NAMALWA (cell line): ENCODE measurements at regions not wholly inside any gene's neighbourhood (a gene's known extent, or its start where the extent isn't known, plus 50 kb on each side); places are given as distances from the start of the nearest gene placed in this dataset.
"Not testable (repeated sequence)": the region's sequence is repeated elsewhere in the genome, so short reads cannot be mapped to it uniquely, and the experiment has no call there.

Source experiments
- DNase-seq: peaks from one replicate; pipeline ENCODE4 v3.0.0-alpha.2; 2015; ENCODE audit warnings: low spot score

GRCh38 chr4:167838686-167839085 is 253.7 kb upstream of the ANXA10 start:
- no peak for DNase-seq

GRCh38 chr4:167842487-167842886 is 249.8 kb upstream of the ANXA10 start:
- DNase-seq, result no peak

- no peak for DNase-seq
Observed at GRCh38 chr4:167854881-167855280, 237.5 kb upstream of the ANXA10 start.

GRCh38 chr4:167858127-167858526 is 234.2 kb upstream of the ANXA10 start:
- DNase-seq, result not testable (repeated sequence)

GRCh38 chr4:167867191-167867590 is 225.1 kb upstream of the ANXA10 start:
- DNase-seq, result no peak

- DNase-seq, result no peak
Observed at GRCh38 chr4:167868163-167868562, 224.2 kb upstream of the ANXA10 start.

- DNase-seq, result no peak
Observed at GRCh38 chr4:167873496-167873895, 218.8 kb upstream of the ANXA10 start.

GRCh38 chr4:167876091-167876490 is 216.2 kb upstream of the ANXA10 start:
- not testable (repeated sequence) for DNase-seq

- not testable (repeated sequence) for DNase-seq
Observed at GRCh38 chr4:167877826-167878225, 214.5 kb upstream of the ANXA10 start.

GRCh38 chr4:167883266-167883665 is 209.1 kb upstream of the ANXA10 start:
- DNase-seq, result no peak

GRCh38 chr4:167885071-167885470 is 207.3 kb upstream of the ANXA10 start:
- DNase-seq, result no peak

- DNase-seq, result no peak
Observed at GRCh38 chr4:167885872-167886271, 206.5 kb upstream of the ANXA10 start.

- DNase-seq, result no peak
Observed at GRCh38 chr4:167887726-167888125, 204.6 kb upstream of the ANXA10 start.

GRCh38 chr4:167890226-167890625 is 202.1 kb upstream of the ANXA10 start:
- DNase-seq, result no peak

- no peak for DNase-seq
Observed at GRCh38 chr4:167893531-167893930, 198.8 kb upstream of the ANXA10 start.

- DNase-seq, result not testable (repeated sequence)
Observed at GRCh38 chr4:167896260-167896659, 196.1 kb upstream of the ANXA10 start.

- DNase-seq, result no peak
Observed at GRCh38 chr4:167897116-167897515, 195.2 kb upstream of the ANXA10 start.

- no peak for DNase-seq
Observed at GRCh38 chr4:167903291-167903721, 189.0 kb upstream of the ANXA10 start.

- DNase-seq, result no peak
Observed at GRCh38 chr4:167906851-167907250, 185.5 kb upstream of the ANXA10 start.

- no peak for DNase-seq
Observed at GRCh38 chr4:167908816-167909215, 183.5 kb upstream of the ANXA10 start.

- not testable (repeated sequence) for DNase-seq
Observed at GRCh38 chr4:167912535-167912934, 179.8 kb upstream of the ANXA10 start.

- DNase-seq, result no peak
Observed at GRCh38 chr4:167918077-167918476, 174.3 kb upstream of the ANXA10 start.

GRCh38 chr4:167930166-167930565 is 162.2 kb upstream of the ANXA10 start:
- DNase-seq, result no peak

- DNase-seq, result no peak
Observed at GRCh38 chr4:167934216-167934615, 158.1 kb upstream of the ANXA10 start.
